ENCODE measurements at regions not wholly inside any gene's neighbourhood (a gene's known extent, or its start where the extent isn't known, plus 50 kb on each side); places are given as distances from the start of the nearest gene placed in this dataset.

DNA sequence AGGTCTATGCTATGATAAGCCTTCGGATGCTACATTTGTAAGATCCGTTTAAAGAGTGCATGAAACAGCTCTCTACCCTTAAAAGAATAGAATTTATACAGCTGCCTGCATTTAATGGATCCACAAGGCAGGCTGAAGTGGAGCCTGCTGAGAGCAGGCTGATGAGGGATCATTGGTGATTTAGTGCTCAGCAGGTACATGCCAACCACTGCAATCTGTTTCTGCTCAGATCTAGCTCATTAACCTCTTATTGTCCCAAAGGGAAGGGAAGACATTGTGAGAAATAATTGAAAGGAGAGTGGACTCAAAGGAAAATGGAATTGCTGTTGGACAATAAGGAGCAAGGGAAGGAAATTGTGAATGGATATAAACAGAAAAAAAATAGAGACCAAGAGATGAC lies 822.6 kb downstream of the TRIB2 start:
- DNase-seq (ENCODE audit: insufficient read length, low spot score) (no peak), FAIRE-seq (no peak)
- TF ChIP-seq, protein P1, sequence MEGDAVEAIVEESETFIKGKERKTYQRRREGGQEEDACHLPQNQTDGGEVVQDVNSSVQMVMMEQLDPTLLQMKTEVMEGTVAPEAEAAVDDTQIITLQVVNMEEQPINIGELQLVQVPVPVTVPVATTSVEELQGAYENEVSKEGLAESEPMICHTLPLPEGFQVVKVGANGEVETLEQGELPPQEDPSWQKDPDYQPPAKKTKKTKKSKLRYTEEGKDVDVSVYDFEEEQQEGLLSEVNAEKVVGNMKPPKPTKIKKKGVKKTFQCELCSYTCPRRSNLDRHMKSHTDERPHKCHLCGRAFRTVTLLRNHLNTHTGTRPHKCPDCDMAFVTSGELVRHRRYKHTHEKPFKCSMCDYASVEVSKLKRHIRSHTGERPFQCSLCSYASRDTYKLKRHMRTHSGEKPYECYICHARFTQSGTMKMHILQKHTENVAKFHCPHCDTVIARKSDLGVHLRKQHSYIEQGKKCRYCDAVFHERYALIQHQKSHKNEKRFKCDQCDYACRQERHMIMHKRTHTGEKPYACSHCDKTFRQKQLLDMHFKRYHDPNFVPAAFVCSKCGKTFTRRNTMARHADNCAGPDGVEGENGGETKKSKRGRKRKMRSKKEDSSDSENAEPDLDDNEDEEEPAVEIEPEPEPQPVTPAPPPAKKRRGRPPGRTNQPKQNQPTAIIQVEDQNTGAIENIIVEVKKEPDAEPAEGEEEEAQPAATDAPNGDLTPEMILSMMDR (IDR thresholded peaks at IDR 0.05; ENCODE audit: insufficient read depth, missing control alignments), result no peak

DNA sequence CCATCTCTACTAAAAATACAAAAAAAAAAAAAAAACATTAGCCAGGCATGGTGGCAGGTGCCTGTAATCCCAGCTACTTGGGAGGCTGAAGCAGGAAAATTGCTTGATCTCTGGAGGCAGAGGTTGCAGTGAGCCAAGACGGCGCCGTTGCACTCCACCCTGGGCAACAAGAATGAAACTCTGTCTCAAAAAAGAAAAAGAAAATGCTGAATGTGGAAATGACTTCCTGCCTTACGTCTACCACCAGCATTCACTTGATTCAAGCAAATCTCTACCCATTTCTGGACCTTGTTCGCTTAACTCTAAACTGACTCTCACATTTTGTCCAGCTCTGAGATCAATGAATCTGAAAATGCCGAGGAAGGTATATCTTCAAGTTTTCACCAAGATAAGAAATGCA lies 825.3 kb downstream of the TRIB2 start:
- TF ChIP-seq, protein P1 (IDR thresholded peaks at IDR 0.05; ENCODE audit: insufficient read depth, missing control alignments), result no peak
- DNase-seq (ENCODE audit: insufficient read length, low spot score) (no peak), FAIRE-seq (no peak)

DNA sequence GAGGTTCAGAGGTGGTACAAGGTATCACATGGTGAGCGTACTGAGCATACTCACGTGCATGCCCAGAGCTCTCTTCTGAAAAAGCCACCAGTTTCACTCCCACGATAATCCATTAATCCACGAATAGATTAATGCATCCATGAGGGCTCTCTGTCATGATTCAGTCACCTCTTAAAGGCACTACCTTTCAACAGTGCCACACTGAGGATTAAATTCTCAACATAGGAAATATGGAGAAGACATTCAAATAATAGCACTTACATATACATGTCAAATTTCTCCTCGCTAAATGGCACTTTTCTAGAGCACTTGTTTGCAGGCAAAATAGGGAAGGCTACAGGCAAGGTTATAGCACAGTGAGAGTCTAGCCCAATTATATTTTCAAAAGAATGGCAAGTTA lies 825.9 kb downstream of the TRIB2 start:
- no peak for DNase-seq (ENCODE audit: insufficient read length, low spot score)
- TF ChIP-seq, protein P1 (IDR thresholded peaks at IDR 0.05; ENCODE audit: insufficient read depth, missing control alignments), result no peak
- FAIRE-seq, result no peak

DNA sequence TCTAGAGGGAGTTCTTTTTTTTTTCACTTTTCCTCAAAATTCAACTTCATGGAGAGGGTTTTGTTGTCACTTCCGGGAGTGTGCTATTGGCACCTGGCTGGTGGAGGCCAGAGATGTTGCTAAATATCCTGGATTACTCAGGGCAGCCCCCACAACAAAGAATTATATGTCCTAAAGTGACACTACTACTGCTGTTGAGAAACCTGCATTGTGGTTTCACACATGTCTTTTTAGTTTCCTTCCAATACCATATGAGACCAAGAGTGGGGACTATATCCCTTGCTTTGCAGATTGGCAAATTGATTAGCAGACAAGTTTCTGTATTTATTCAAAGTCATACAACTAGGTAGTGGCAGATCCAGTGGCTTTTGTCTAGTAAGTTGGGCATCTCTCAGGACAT lies 826.8 kb downstream of the TRIB2 start:
- DNase-seq (ENCODE audit: insufficient read length, low spot score) (no peak), FAIRE-seq (no peak)

DNA sequence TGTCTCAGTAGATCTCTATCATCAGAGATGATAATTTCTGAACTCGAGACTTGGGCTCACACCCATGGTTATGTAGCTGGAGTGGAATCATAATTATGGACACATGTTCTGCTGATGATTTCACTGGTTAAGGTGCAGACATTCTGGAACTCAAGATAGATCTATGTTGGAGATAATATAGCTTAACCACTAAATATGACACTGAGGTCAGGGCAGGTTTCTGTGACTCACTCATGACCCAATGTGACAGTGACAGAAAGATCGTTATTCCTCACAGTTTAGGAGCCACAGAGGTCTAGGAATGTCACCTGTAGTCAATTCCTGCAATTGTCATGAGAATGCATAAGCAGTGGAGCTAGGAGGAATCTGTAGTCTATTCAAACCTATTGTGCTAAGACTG lies 828.6 kb downstream of the TRIB2 start:
- TF ChIP-seq, protein P1 (IDR thresholded peaks at IDR 0.05; ENCODE audit: insufficient read depth, missing control alignments), result no peak
- FAIRE-seq (no peak), DNase-seq (ENCODE audit: insufficient read length, low spot score) (no peak)

More for the DNA sequence above, 826.8 kb downstream of the TRIB2 start:
- TF ChIP-seq, protein P1 (IDR thresholded peaks at IDR 0.05; ENCODE audit: insufficient read depth, missing control alignments), result no peak

DNA sequence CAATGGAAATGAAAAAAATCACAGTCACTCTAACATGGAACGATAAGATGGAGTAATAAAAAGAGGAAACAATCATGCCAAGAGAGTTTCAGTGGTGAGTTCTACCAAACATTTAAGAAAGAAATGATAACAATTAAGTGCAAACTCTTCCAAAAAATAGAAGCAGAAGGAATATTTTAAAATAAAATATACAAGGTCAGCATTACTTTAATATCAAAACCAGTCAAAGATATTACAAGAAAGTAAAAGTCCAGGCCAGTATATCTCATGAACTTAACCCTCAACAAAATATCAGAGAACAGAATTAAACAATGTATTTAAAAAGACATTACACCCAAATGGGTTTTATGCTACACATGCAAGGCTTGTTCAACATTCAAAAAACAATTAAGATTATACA lies 829.4 kb downstream of the TRIB2 start:
- FAIRE-seq, result no peak
- no peak for DNase-seq (ENCODE audit: insufficient read length, low spot score)
- TF ChIP-seq, protein P1 (IDR thresholded peaks at IDR 0.05; ENCODE audit: insufficient read depth, missing control alignments), result no peak

DNA sequence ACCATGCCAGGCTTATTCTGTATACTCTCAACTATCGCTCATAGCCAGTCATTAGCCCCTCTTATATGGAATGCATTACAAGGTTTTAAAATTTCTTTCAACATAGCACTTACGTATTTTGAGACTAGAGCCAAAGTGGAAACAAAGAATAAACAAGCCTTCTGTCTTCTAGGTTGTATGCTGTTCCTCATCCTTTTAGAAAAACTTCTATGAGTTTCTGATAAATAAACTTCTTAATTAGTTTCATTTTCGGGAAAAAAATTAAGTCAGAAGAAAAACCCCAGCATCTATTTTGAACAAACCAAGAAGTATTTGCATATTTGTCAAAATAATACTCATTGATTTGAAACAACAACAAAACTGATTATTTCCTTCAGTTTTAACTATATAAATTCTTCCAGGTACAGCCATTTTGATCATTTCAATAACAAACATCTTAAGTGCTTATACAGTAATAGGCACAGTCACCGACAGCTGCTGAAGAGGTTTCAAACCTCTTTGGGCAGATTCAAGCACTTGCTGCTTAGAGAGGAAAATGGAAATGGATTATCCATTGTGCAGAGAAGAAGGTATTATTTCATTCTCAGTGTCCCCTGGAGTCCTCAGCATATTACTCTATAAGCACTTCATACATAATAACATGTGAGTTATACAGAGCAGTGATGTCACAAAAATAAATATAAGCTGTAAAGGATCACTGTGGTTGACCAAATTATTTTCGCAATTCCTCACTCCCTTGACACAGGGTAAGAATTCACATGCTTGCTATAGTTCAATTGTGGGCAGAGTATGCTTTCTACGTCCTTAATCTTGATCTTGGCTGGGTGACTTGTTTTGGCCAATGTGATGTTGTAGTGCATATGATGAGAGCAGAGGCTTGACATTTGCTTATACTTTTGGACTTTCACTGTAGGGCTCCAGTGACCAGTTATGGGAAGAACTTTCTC lies 833.8 kb downstream of the TRIB2 start:
- DNase-seq (ENCODE audit: insufficient read length, low spot score), result no peak
- TF ChIP-seq, protein P1 (IDR thresholded peaks at IDR 0.05; ENCODE audit: insufficient read depth, missing control alignments), result no peak
- no peak for FAIRE-seq

Measured in D721Med (cell line).